D721Med (cell line): ENCODE measurements at regions not wholly inside any gene's neighbourhood (a gene's known extent, or its start where the extent isn't known, plus 50 kb on each side); places are given as distances from the start of the nearest gene placed in this dataset.
A peak's percentile ranks its signal among the peaks of the same experiment; 100 is the strongest.
"Not testable (repeated sequence)": the region's sequence is repeated elsewhere in the genome, so short reads cannot be mapped to it uniquely, and the experiment has no call there.

Source experiments
- DNase-seq: peaks from one replicate; pipeline ENCODE4 v3.0.0; 2011; ENCODE audit warnings: low spot score; ENCODE audit not compliant: insufficient read length
- FAIRE-seq: peaks from 2 replicates; lab custom pipeline; 2011; peaks lifted over from hg19 to GRCh38; lab: Jason Lieb, UNC
- CTCF ChIP-seq: IDR thresholded peaks from 2 replicates; pipeline ENCODE4 v1.5.1; 2012; ENCODE audit warnings: mild to moderate bottlenecking, control low read depth; ENCODE audit not compliant: insufficient read depth; ENCODE audit errors: missing control alignments

- no peak for TF ChIP-seq CTCF
- DNase-seq (peak; percentile 32), FAIRE-seq (no peak)
Observed at GRCh38 chr12:4193821-4194220, 79.7 kb upstream of the CCND2 start.

DNA sequence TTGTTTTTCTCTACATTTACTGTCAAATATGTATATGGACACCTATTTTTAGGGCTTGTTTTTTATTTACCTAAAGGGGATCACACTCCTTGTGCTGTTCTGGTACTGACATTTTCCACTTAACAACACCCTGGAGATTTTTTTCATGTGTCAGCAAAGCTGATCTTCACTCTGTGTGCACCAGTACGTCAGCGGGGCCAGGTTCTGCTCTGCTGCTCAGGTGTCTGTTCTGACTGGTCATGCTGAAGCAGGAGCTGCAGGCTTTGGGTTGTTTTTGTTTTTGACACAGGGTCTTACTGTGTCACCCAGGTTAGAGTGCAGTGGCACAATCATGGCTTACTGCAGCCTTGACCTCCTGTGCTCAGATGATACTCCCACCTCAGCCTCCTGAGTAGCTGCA, 81.9 kb upstream of the CCND2 start:
- DNase-seq, result no peak
- TF ChIP-seq CTCF, result no peak
- FAIRE-seq, result no peak

- FAIRE-seq (no peak), DNase-seq (no peak)
- TF ChIP-seq CTCF, result no peak
Observed at GRCh38 chr12:4191149-4191548, 82.4 kb upstream of the CCND2 start.

- FAIRE-seq (no peak), DNase-seq (no peak)
- TF ChIP-seq CTCF, result no peak
Observed at GRCh38 chr12:4190366-4191063, 83.0 kb upstream of the CCND2 start.

GRCh38 chr12:4189721-4190120, 83.8 kb upstream of the CCND2 start:
- TF ChIP-seq CTCF, result no peak
- FAIRE-seq, result no peak
- DNase-seq, result no peak

- no peak for DNase-seq
- no peak for FAIRE-seq
- TF ChIP-seq CTCF, result no peak
Observed at GRCh38 chr12:4187916-4188315, 85.6 kb upstream of the CCND2 start.

DNA sequence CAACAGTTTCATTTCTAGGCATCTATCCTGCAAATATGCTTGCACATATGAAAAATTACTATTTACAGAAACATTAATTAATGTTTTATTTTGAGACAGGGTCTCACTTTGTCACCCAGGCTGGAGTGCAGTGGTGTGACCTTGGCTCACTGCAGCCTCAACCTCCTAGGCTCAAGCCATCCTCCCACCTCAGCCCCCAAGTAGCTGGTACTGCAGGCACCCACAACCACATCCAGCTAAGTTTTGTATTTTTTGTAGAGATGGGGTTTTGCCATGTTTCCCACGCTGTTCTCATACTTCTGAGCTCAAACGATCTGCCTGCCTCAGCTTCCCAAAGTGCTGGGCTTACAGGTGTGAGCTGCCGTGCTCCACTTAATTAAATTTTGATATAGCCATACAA, 86.2 kb upstream of the CCND2 start:
- not testable (repeated sequence) for FAIRE-seq, DNase-seq
